Fibroblast of villous mesenchyme (primary cell): ENCODE measurements at regions not wholly inside any gene's neighbourhood (a gene's known extent, or its start where the extent isn't known, plus 50 kb on each side); places are given as distances from the start of the nearest gene placed in this dataset.

Experiments
- DNase-seq: peaks from one replicate; pipeline ENCODE4 v3.0.0-alpha.2; 2010; ENCODE audit warnings: low read depth
- H3K4me3 ChIP-seq: 2 replicates; pipeline ENCODE4 v1.5.1; 2011; ENCODE audit warnings: low read depth, mild to moderate bottlenecking, low read length
- CTCF ChIP-seq: IDR thresholded peaks from 2 replicates; pipeline ENCODE4 v1.5.1; 2012; ENCODE audit warnings: low read depth, mild to moderate bottlenecking, low read length; ENCODE audit not compliant: insufficient read depth

DNA sequence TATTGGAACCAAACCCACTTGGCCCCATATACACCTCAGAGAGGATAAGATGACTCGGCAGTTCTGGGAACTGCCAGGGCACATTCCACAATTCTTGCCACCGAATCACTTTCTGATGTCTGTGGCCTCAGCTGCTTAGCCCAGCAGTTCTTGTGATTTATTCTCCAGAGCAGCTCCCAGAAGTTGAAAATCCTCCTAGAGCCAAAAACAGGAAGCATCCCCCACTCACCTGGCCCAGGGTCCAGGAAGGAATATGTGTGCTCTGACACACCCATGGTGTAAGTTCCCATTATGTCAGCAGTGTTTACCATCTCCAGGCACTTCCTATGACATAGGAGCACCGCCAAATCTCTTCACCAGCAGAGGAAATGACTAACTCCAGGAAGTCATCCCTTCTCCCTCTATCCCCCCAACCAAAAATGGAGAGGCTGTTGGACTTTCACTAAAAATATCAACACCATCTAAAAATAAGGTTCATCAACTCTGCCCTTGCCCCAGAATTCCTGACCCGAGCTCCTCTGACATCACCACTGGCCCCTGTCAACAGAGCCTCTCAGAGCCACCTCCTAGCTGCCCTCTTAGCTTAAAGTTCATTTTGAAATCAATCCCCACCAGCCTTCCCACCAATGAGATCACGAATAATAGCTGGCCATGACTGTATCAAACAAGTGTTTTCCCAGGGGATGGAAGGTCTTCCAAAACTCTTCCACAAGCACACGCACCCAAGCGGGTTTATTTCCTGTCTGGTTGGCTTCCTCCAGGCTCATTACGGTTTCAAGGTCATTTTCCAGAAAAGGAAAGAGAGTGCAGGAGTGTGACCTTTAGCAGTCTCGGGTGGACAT lies 223.1 kb upstream of the PARD3B start:
- H3K4me3 ChIP-seq: no peak overlapping the region
- TF ChIP-seq CTCF: no peak
- DNase-seq: no peak

- peak; percentile 91 for TF ChIP-seq CTCF
- H3K4me3 ChIP-seq: no peak overlapping the region
- DNase-seq: peak; percentile 91
Observed at GRCh38 chr2:204325468-204325867, 219.8 kb upstream of the PARD3B start.

GRCh38 chr2:204328373-204328772 lies 216.9 kb upstream of the PARD3B start:
- H3K4me3 ChIP-seq: no peak overlapping the region
- TF ChIP-seq CTCF: no peak
- DNase-seq: no peak

DNA sequence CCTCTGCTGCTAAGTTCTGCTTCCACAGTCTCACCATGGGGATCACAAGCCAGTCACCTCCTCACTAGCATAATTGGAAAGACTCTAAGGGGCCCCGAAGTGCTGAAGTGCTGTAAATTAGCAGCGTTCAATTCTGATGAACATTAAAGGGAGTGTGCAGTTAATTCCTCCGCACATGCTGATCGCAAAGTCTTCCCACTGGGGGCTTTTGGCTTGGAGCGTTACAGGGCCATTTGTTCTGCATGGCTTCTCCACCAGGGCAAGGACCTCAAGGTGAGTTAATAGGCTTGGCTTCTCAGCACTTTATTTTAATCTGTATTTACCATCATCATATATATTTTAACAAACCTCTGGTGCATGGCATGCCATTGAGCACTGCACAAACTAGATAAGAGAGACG lies 216.3 kb upstream of the PARD3B start:
- TF ChIP-seq CTCF: no peak
- DNase-seq: no peak
- H3K4me3 ChIP-seq: no peak overlapping the region

- H3K4me3 ChIP-seq: no peak overlapping the region
- no peak for DNase-seq
- no peak for TF ChIP-seq CTCF
Observed at GRCh38 chr2:204329532-204329931, 215.7 kb upstream of the PARD3B start.

- DNase-seq: no peak
- H3K4me3 ChIP-seq: no peak overlapping the region
- TF ChIP-seq CTCF: no peak
Observed at GRCh38 chr2:204331180-204331579, 214.1 kb upstream of the PARD3B start.

DNA sequence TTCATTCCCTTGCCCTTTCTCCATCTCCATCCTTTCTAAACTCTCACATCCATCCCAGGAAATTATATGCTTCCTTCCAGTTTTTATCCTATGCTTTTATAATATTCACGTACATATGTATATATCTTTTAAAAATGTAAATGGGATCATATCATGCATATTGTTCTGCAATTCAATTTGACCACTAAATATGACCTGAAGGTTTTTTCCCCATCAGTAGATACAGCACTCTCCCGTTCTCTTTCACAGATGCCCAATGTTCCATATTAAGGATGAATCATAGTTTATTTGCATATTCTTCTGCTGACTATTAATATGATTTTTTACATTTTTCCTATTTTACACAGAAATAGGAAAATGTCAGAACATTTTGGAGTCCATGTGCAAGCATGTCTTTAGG lies 213.3 kb upstream of the PARD3B start:
- H3K4me3 ChIP-seq: no peak overlapping the region
- no peak for DNase-seq
- TF ChIP-seq CTCF: no peak
